T-cell (primary cell): ENCODE measurements at regions not wholly inside any gene's neighbourhood (a gene's known extent, or its start where the extent isn't known, plus 50 kb on each side); places are given as distances from the start of the nearest gene placed in this dataset.

Source experiments
- ATAC-seq, 4 experiments: fragments of 200-7000 bp in 3 of 4; fragments of 150-1000 bp in 1 of 4; cut with Tn5 transposase; replicated peaks in 1 of 4; 1 replicate in 3 of 4; 2 replicates in 1 of 4; pipeline ENCODE4 v1.10.0; 2021; ENCODE audit warnings: moderate library complexity in 3 of 4, mild to moderate bottlenecking in 2 of 4, moderate number of reproducible peaks in 1 of 4
- CTCF ChIA-PET, 2 donors: fragments of 300-600 bp; sonication (Branson Sonifier 250); formaldehyde crosslinking; loops; one replicate each; lab custom pipeline; 2022; ENCODE audit warnings: antibody characterized with exemption in 2 of 2; lab: Charles Lee
- POLR2A ChIA-PET, 2 donors: fragments of 300-600 bp; sonication (Branson Sonifier 250); formaldehyde crosslinking; loops; one replicate each; lab custom pipeline; 2022; ENCODE audit warnings: antibody characterized with exemption in 2 of 2; lab: Charles Lee
- DNase-seq, 35 experiments: peaks; one replicate each; pipeline versions ENCODE4 v3.0.0 to v3.0.0-alpha.2; 2013 to 2023
- H3K27ac ChIP-seq: one replicate; pipeline ENCODE4 v1.5.1; 2013; ENCODE audit warnings: low read length
- H3K27me3 ChIP-seq, 2 experiments: replicated peaks in 1 of 2; 1 replicate in 1 of 2; 2 replicates in 1 of 2; pipeline versions ENCODE4 v1.6.1 to v1.7.0; 2013; ENCODE audit warnings: low read length in 1 of 2, mixed read lengths in 1 of 2; ENCODE audit not compliant: control insufficient read depth in 2 of 2, insufficient read depth in 2 of 2; ENCODE audit errors: extremely low read depth in 1 of 2
- H3K36me3 ChIP-seq, 2 donors: 1 replicate in 1 of 2; 2 replicates in 1 of 2; pipeline versions ENCODE4 v1.6.1 to v1.7.0; 2013; ENCODE audit warnings: low read length in 1 of 2; ENCODE audit not compliant: control insufficient read depth in 2 of 2, insufficient read depth in 1 of 2; ENCODE audit errors: extremely low read depth in 1 of 2
- H3K4me1 ChIP-seq, 2 experiments: 1 replicate in 1 of 2; 2 replicates in 1 of 2; pipeline versions ENCODE4 v1.6.1 to v1.7.0; 2013; ENCODE audit warnings: low read length in 2 of 2, mixed read lengths in 1 of 2; ENCODE audit not compliant: insufficient read depth in 2 of 2, control insufficient read depth in 1 of 2; ENCODE audit errors: extremely low read depth in 1 of 2
- H3K4me3 ChIP-seq, 2 donors: 1 replicate in 1 of 2; 2 replicates in 1 of 2; pipeline versions ENCODE4 v1.5.1 to v1.7.0; 2013; ENCODE audit warnings: mild to moderate bottlenecking in 2 of 2, low read length in 1 of 2, moderate library complexity in 1 of 2; ENCODE audit not compliant: control insufficient read depth in 1 of 2; ENCODE audit errors: extremely low read depth in 1 of 2
- H3K9me3 ChIP-seq: 2 replicates; pipeline ENCODE4 v1.7.0; 2013
- H3K27ac Mint-ChIP-seq, 2 donors: one replicate each; pipeline ENCODE4 v1.8.0; 2020 to 2021; ENCODE audit warnings: mild to moderate bottlenecking in 2 of 2, mixed read lengths in 2 of 2
- H3K27me3 Mint-ChIP-seq, 2 donors: one replicate each; pipeline ENCODE4 v1.8.0; 2021 to 2022; ENCODE audit warnings: mixed read lengths in 2 of 2
- H3K36me3 Mint-ChIP-seq: one replicate; pipeline ENCODE4 v1.8.0; 2021; ENCODE audit warnings: mixed read lengths
- H3K4me1 Mint-ChIP-seq, 3 donors: one replicate each; pipeline ENCODE4 v1.8.0; 2020 to 2022; ENCODE audit warnings: mixed read lengths in 3 of 3, mild to moderate bottlenecking in 1 of 3
- H3K4me3 Mint-ChIP-seq, 3 donors: one replicate each; pipeline ENCODE4 v1.8.0; 2020 to 2022; ENCODE audit warnings: mild to moderate bottlenecking in 3 of 3, mixed read lengths in 3 of 3, moderate library complexity in 3 of 3
- H3K9me3 Mint-ChIP-seq, 3 donors: one replicate each; pipeline ENCODE4 v1.8.0; 2020 to 2022; ENCODE audit warnings: mixed read lengths in 3 of 3
- WGBS: methylation state at CpG from one replicate; pipeline ENCODE4 v1.1.5; 2013; ENCODE audit warnings: missing lambda C conversion rate; ENCODE audit not compliant: insufficient coverage; 5-methylcytosine and 5-hydroxymethylcytosine counted together

DNA sequence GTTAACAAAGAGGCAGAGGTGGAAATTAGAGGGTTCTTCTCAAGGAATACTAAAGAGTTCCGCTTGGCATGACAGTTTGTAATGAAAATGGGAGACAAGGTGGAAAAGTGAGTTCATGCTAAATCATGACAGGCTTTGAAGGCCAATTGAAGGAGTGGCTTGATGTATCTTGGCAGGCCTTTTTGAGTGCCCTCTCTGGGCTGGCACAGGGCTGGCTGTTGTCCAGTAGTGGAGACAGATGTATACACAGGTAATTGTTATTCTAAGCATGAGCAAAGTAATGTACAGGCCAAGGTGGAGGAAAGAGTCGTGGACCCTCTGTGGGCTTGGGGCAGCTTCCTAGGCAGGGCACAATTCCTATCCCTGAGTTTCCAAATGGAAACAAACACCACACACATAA, 196.7 kb upstream of the GALNT2 start:
- no peak for ATAC-seq
- Histone ChIP-seq H3K4me1 (no peaks in the 10 kb centered on the region), H3K36me3 (no peaks in the 10 kb centered on the region), H3K27me3 (peaks cover 0 to 20% of the 10 kb centered on the region in 2 experiments), H3K4me3 (no peak overlapping the region), H3K27ac (no peak overlapping the region), H3K9me3 (no peaks in the 10 kb centered on the region)
- ChIA-PET CTCF (no interaction called here), POLR2A (no interaction called here)
- no peak overlapping the region for H3K27ac Mint-ChIP-seq
- WGBS = 100% methylated on average over 2 of the region's 2 CpGs
- DNase-seq = no peak
- H3K36me3 Mint-ChIP-seq = no peaks in the 10 kb centered on the region
- no peak overlapping the region for H3K4me3 Mint-ChIP-seq
- peaks cover 5 to 6% of the 10 kb centered on the region in 2 donors for H3K27me3 Mint-ChIP-seq
- H3K4me1 Mint-ChIP-seq = peaks cover 0 to 4% (median 0%) of the 10 kb centered on the region in 3 donors
- H3K9me3 Mint-ChIP-seq = no peaks in the 10 kb centered on the region

DNA sequence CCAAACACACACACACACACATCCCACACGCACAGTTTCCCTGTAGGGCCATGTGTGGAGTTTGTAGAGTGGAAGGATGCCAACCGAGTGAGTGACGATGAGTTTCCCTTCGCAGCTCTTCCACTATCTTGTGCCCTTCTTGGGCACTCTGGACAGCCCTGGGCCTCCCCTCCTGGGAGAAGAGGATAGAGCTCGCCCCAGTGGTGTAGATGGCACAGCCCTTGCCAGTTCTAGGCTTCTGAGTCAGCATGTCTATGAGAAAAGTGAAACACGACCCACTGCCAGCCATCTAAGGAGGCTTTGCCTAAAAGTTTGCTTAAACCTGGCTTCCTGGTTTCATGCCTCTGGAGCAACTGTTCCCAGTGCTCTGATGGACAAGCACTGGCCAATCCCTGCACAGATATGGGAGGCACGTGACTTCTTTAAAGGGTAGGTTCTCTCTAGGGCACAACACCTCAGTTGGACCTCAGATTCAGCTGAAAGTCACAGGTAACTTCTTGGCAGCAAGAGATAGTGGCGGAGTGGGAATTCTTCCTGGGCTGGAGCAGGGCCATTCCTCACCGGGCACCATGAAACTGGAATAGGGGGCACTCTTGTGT, 195.9 kb upstream of the GALNT2 start:
- DNase-seq (no peak), ATAC-seq (no peak)
- ChIA-PET CTCF (no interaction called here), POLR2A (no interaction called here)
- H3K9me3 ChIP-seq = no peaks in the 10 kb centered on the region
- Mint-ChIP-seq H3K9me3 (no peaks in the 10 kb centered on the region), H3K36me3 (no peaks in the 10 kb centered on the region), H3K27me3 (peaks cover 5 to 6% of the 10 kb centered on the region in 2 donors), H3K27ac (no peak overlapping the region), H3K4me1 (peaks cover 0 to 4% (median 0%) of the 10 kb centered on the region in 3 donors), H3K4me3 (no peak overlapping the region)
- H3K27ac ChIP-seq = no peak overlapping the region
- no peaks in the 10 kb centered on the region for H3K4me1 ChIP-seq
- peaks cover 0 to 20% of the 10 kb centered on the region in 2 experiments for H3K27me3 ChIP-seq
- H3K36me3 ChIP-seq = no peaks in the 10 kb centered on the region
- H3K4me3 ChIP-seq = no peak overlapping the region
- 86% methylated on average over 6 of the region's 9 CpGs for WGBS

DNA sequence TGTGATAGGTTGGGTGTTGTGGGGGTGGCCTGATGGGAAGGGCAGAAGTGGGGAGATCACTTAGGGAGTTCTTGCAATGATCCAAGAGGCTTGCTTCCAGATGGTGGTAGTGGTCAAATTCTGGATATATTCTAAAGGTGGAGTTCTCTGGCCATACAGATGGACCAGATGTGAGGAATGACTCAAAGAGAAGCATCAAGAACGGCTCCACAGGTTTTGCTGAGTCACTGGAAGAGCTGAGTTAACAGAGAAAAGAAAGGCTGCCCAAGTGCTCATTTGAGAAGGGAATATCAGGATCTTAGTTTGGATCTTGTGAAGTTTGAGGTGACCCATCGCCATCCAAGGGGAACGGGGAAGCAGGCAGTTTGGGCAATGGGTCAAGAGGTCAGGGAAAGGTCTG, 192.9 kb upstream of the GALNT2 start:
- Histone ChIP-seq H3K4me1 (no peaks in the 10 kb centered on the region), H3K27me3 (peaks cover 0 to 12% of the 10 kb centered on the region in 2 experiments), H3K36me3 (no peaks in the 10 kb centered on the region), H3K9me3 (no peaks in the 10 kb centered on the region), H3K4me3 (no peak overlapping the region), H3K27ac (no peak overlapping the region)
- H3K36me3 Mint-ChIP-seq = no peaks in the 10 kb centered on the region
- peaks cover 7 to 13% of the 10 kb centered on the region in 2 donors for H3K27me3 Mint-ChIP-seq
- H3K4me1 Mint-ChIP-seq = no peaks in the 10 kb centered on the region
- ChIA-PET CTCF (no interaction called here), POLR2A (no interaction called here)
- no peak for ATAC-seq
- no peak for DNase-seq
- no peaks in the 10 kb centered on the region for H3K9me3 Mint-ChIP-seq
- no peak overlapping the region for H3K27ac Mint-ChIP-seq
- 73% methylated on average over 3 of the region's 3 CpGs for WGBS
- no peak overlapping the region for H3K4me3 Mint-ChIP-seq

DNA sequence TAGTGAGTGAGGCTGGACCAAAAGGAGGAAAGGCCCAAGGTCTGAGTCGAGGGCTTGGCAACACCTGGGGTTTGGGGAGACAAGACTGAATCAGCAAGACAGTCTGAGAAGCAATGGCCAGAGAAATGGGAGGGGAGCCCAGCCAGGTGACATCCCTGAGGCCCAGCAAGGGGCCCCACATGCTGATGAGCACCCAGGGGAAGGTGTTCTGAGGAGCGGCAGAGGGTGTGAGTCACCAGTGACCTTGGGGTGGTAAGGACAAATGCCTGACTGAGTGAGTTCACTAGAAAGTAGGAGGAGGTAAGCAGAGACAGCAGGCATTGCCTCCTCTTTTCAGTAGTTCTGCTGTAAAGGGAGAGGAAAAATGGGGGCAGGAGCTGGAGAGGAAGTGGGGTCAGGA, 192.4 kb upstream of the GALNT2 start:
- 50% methylated on average over 2 of the region's 2 CpGs for WGBS

DNA sequence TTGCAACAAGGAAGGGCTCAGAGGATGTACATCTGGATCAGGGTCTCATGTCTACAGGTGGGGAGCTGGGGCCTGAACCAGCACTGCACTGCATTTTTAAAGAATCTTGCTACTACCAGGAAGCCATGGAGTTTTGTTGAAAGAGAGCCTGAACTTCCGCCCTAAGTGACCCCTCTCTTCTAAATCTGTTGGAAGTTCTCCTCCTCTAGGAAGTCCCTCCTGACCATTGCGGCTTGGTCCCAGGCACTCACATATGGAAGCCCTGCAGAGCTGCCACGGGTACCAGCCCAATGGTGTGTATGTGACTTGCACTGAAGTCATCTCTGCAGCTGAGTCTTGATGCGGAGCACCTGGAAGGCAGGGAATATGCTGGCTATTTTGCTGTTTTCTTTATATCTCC, 192.0 kb upstream of the GALNT2 start:
- Histone ChIP-seq H3K9me3 (no peaks in the 10 kb centered on the region), H3K36me3 (no peaks in the 10 kb centered on the region), H3K4me3 (no peak overlapping the region), H3K27ac (no peak overlapping the region), H3K27me3 (peaks cover 0 to 13% of the 10 kb centered on the region in 2 experiments), H3K4me1 (no peaks in the 10 kb centered on the region)
- DNase-seq (no peak), ATAC-seq (no peak)
- ChIA-PET POLR2A (no interaction called here), CTCF (no interaction called here)
- Mint-ChIP-seq H3K9me3 (no peaks in the 10 kb centered on the region), H3K4me3 (no peak overlapping the region), H3K27ac (no peak overlapping the region), H3K27me3 (peaks cover 8 to 15% of the 10 kb centered on the region in 2 donors), H3K36me3 (no peaks in the 10 kb centered on the region), H3K4me1 (no peaks in the 10 kb centered on the region)
- WGBS = no CpG with 5 or more reads among the region's 4 CpGs

More for the DNA sequence above, 192.4 kb upstream of the GALNT2 start:
- Histone ChIP-seq H3K36me3 (no peaks in the 10 kb centered on the region), H3K9me3 (no peaks in the 10 kb centered on the region), H3K4me1 (no peaks in the 10 kb centered on the region), H3K27me3 (peaks cover 0 to 12% of the 10 kb centered on the region in 2 experiments), H3K4me3 (no peak overlapping the region), H3K27ac (no peak overlapping the region)
- H3K4me1 Mint-ChIP-seq = no peaks in the 10 kb centered on the region
- ATAC-seq (no peak), DNase-seq (no peak)
- H3K36me3 Mint-ChIP-seq = no peaks in the 10 kb centered on the region
- peaks cover 8 to 12% of the 10 kb centered on the region in 2 donors for H3K27me3 Mint-ChIP-seq
- ChIA-PET CTCF (no interaction called here), POLR2A (no interaction called here)
- H3K27ac Mint-ChIP-seq = no peak overlapping the region
- H3K4me3 Mint-ChIP-seq = no peak overlapping the region
- no peaks in the 10 kb centered on the region for H3K9me3 Mint-ChIP-seq

DNA sequence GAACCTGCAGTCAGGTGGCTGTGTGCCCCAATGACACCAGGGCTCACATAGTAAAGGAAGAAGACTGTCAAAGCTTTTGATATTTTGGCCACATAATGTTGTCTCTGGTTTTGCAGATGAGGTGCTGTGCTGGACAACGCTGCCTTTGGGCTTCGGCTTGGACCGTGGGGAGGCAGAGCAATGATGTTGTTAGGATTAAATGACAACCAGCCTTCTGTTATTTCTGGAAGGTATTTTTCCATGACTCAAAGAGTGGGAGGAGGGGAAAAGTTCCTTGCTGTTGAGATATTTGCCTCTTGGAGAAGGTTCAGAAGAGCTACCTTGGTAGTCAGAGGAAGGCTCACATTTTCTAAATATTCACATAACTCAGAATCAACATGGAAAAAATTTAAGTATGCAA, 187.3 kb upstream of the GALNT2 start:
- H3K4me1 ChIP-seq = no peaks in the 10 kb centered on the region
- ChIA-PET POLR2A (no interaction called here), CTCF (no interaction called here)
- peaks cover 0 to 21% of the 10 kb centered on the region in 2 experiments for H3K27me3 ChIP-seq
- no peak overlapping the region for H3K4me3 ChIP-seq
- Mint-ChIP-seq H3K4me1 (no peaks in the 10 kb centered on the region), H3K9me3 (no peaks in the 10 kb centered on the region), H3K27me3 (peaks cover 13 to 30% of the 10 kb centered on the region in 2 donors), H3K4me3 (no peak overlapping the region), H3K27ac (no peak overlapping the region), H3K36me3 (no peaks in the 10 kb centered on the region)
- DNase-seq = no peak
- no peaks in the 10 kb centered on the region for H3K36me3 ChIP-seq
- WGBS = 85% methylated on average over 3 of the region's 3 CpGs
- H3K9me3 ChIP-seq = no peaks in the 10 kb centered on the region
- no peak for ATAC-seq
- no peak overlapping the region for H3K27ac ChIP-seq
